ENCODE measurements at regions not wholly inside any gene's neighbourhood (a gene's known extent, or its start where the extent isn't known, plus 50 kb on each side); places are given as distances from the start of the nearest gene placed in this dataset.

DNA sequence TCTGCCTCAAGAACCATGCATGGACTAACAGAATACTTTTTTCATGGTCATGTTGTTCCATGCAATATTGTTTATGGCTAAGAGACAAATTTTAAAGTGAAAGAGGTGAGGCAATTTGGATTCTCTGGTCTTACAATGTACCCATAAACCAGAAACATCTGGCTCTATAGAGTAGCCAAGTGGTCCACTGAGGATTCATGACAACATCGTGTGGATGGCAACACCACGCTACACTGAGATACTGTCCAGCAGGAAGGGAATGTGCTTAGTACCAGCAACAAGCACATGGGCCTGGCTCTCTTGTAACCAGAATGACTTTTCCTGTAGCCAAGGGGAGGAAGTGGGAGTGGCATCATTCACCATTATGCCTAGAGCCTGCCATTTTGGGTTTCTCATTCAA, 218.2 kb downstream of the GADD45G start:
- WGBS (ENCODE audit: insufficient coverage): 95% methylated on average over 2 of the region's 2 CpGs
- Histone ChIP-seq H3K4me3 (replicated peaks in 1 of 3; ENCODE audit: low read depth in 2 of 3, low read length in 3 of 3) (no peak overlapping the region), H3K4me1 (ENCODE audit: control insufficient read depth in 1 of 2, insufficient read depth in 2 of 2, low read length in 2 of 2) (no peaks in the 10 kb centered on the region), H3K9me3 (replicated peaks in 1 of 2; ENCODE audit: control insufficient read depth in 1 of 2, insufficient read depth in 1 of 2, low read length in 2 of 2) (no peaks in the 10 kb centered on the region), H4K20me1 (ENCODE audit: insufficient read depth, low read length) (no peaks in the 10 kb centered on the region), H3K27me3 (ENCODE audit: control insufficient read depth in 2 of 2, insufficient read depth in 2 of 2, low read length in 2 of 2) (peaks cover 0 to 2% of the 10 kb centered on the region in 2 donors), H2AFZ (ENCODE audit: insufficient read depth, low read depth, low read length, poor library complexity, severe bottlenecking) (no peak overlapping the region), H3K4me2 (replicated peaks; ENCODE audit: extremely low read depth, low read length, poor library complexity, severe bottlenecking) (no peak overlapping the region), H3K36me3 (replicated peaks in 1 of 2; ENCODE audit: control insufficient read depth in 1 of 2, insufficient read depth in 2 of 2, low read length in 2 of 2) (no peaks in the 10 kb centered on the region), H3K79me2 (ENCODE audit: insufficient read depth, low read length) (no peaks in the 10 kb centered on the region), H3K9ac (ENCODE audit: insufficient read depth, low read length, poor library complexity, severe bottlenecking) (no peak overlapping the region), H3K27ac (ENCODE audit: low read depth in 1 of 2, low read length in 2 of 2) (no peak overlapping the region)
- no peak for DNase-seq
- H3K27ac Mint-ChIP-seq: no peak overlapping the region
- intact Hi-C loops (cut with micrococcal nuclease): no loop called here
- no peaks in the 10 kb centered on the region for H3K36me3 Mint-ChIP-seq
- peaks cover 3 to 10% (median 4%) of the 10 kb centered on the region in 3 donors for H3K27me3 Mint-ChIP-seq (ENCODE audit: low read depth in 3 of 3)
- no peaks in the 10 kb centered on the region for H3K9me3 Mint-ChIP-seq
- H3K4me1 Mint-ChIP-seq: peaks cover 7% of the 10 kb centered on the region
- no peak overlapping the region for H3K4me3 Mint-ChIP-seq
- TF ChIP-seq CTCF (IDR thresholded peaks at IDR 0.05): no peak

GRCh38 chr9:89825669-89826068, 220.9 kb downstream of the GADD45G start:
- Mint-ChIP-seq H3K4me1 (peaks cover 10% of the 10 kb centered on the region), H3K4me3 (no peak overlapping the region), H3K27ac (no peak overlapping the region), H3K9me3 (peaks cover 0 to 9% (median 6%) of the 10 kb centered on the region in 7 donors), H3K27me3 (ENCODE audit: low read depth in 3 of 3) (peaks cover 7 to 9% (median 8%) of the 10 kb centered on the region in 3 donors), H3K36me3 (no peaks in the 10 kb centered on the region)
- no peaks in the 10 kb centered on the region for H4K20me1 ChIP-seq (ENCODE audit: insufficient read depth, low read length)
- no peak overlapping the region for H3K4me3 ChIP-seq (replicated peaks in 1 of 3; ENCODE audit: low read depth in 2 of 3, low read length in 3 of 3)
- H3K4me2 ChIP-seq (replicated peaks; ENCODE audit: extremely low read depth, low read length, poor library complexity, severe bottlenecking): no peak overlapping the region
- no peaks in the 10 kb centered on the region for H3K4me1 ChIP-seq (ENCODE audit: control insufficient read depth in 1 of 2, insufficient read depth in 2 of 2, low read length in 2 of 2)
- H3K36me3 ChIP-seq (replicated peaks in 1 of 2; ENCODE audit: control insufficient read depth in 1 of 2, insufficient read depth in 2 of 2, low read length in 2 of 2): no peaks in the 10 kb centered on the region
- H3K27me3 ChIP-seq (ENCODE audit: control insufficient read depth in 2 of 2, insufficient read depth in 2 of 2, low read length in 2 of 2): no peaks in the 10 kb centered on the region
- no peaks in the 10 kb centered on the region for H3K9me3 ChIP-seq (replicated peaks in 1 of 2; ENCODE audit: control insufficient read depth in 1 of 2, insufficient read depth in 1 of 2, low read length in 2 of 2)
- H3K27ac ChIP-seq (ENCODE audit: low read depth in 1 of 2, low read length in 2 of 2): no peak overlapping the region
- DNase-seq: no peak
- no peak for TF ChIP-seq CTCF (IDR thresholded peaks at IDR 0.05)
- intact Hi-C loops (cut with micrococcal nuclease): no loop called here
- no peak overlapping the region for H2AFZ ChIP-seq (ENCODE audit: insufficient read depth, low read depth, low read length, poor library complexity, severe bottlenecking)
- WGBS (ENCODE audit: insufficient coverage): 100% methylated on average over 2 of the region's 4 CpGs
- no peak overlapping the region for H3K9ac ChIP-seq (ENCODE audit: insufficient read depth, low read length, poor library complexity, severe bottlenecking)
- H3K79me2 ChIP-seq (ENCODE audit: insufficient read depth, low read length): no peaks in the 10 kb centered on the region
